Vagina (tissue), 2 donors: ENCODE measurements at regions not wholly inside any gene's neighbourhood (a gene's known extent, or its start where the extent isn't known, plus 50 kb on each side); places are given as distances from the start of the nearest gene placed in this dataset.

Source experiments
- CTCF ChIP-seq, 3 experiments: fragments of 450-650 bp in 2 of 3; fragments of 200-600 bp in 1 of 3; sonication (generic) in 1 of 3; IDR thresholded peaks; one replicate each; pipeline ENCODE4 v1.5.1; 2017 to 2019; ENCODE audit warnings: antibody characterized with exemption in 3 of 3, mild to moderate bottlenecking in 2 of 3, moderate library complexity in 2 of 3
- POLR2AphosphoS5 ChIP-seq, 2 donors: sonication (generic); formaldehyde crosslinking; IDR thresholded peaks; one replicate each; pipeline ENCODE4 v1.9.0; 2017; ENCODE audit warnings: antibody characterized with exemption in 2 of 2, mild to moderate bottlenecking in 2 of 2, low read depth in 1 of 2; ENCODE audit not compliant: insufficient read depth in 1 of 2

GRCh38 chr2:204027091-204027490 is 90.5 kb downstream of the ICOS start:
- no peak for TF ChIP-seq CTCF (IDR thresholded peaks at IDR 0.05)
- TF ChIP-seq POLR2AphosphoS5 (IDR thresholded peaks at IDR 0.05; ENCODE audit: insufficient read depth in 1 of 2, low read depth in 1 of 2): no peak
